ENCODE measurements at regions not wholly inside any gene's neighbourhood (a gene's known extent, or its start where the extent isn't known, plus 50 kb on each side); places are given as distances from the start of the nearest gene placed in this dataset.

DNA sequence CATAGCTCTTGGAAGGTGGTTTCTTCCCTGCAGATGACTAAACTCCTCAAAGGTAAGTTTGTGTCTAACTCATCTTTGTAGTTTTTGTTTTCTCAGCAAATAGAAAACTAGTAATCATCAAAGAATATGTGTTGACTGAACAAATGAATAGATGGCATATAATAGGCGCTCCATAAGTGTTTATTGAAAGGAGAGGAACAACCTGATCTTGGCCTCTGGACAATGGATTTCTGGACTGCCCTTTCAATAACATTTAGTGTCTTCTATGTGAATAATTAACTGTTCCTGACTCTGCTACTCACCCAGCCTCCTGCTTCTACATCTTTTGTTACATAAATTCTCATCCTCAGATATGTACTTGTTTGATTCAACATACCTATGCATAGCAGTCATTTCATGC, 399.1 kb downstream of the PPP1R2C start:
- no peak for TF ChIP-seq POLR2A (IDR thresholded peaks at IDR 0.05)
- TF ChIP-seq, protein P1, sequence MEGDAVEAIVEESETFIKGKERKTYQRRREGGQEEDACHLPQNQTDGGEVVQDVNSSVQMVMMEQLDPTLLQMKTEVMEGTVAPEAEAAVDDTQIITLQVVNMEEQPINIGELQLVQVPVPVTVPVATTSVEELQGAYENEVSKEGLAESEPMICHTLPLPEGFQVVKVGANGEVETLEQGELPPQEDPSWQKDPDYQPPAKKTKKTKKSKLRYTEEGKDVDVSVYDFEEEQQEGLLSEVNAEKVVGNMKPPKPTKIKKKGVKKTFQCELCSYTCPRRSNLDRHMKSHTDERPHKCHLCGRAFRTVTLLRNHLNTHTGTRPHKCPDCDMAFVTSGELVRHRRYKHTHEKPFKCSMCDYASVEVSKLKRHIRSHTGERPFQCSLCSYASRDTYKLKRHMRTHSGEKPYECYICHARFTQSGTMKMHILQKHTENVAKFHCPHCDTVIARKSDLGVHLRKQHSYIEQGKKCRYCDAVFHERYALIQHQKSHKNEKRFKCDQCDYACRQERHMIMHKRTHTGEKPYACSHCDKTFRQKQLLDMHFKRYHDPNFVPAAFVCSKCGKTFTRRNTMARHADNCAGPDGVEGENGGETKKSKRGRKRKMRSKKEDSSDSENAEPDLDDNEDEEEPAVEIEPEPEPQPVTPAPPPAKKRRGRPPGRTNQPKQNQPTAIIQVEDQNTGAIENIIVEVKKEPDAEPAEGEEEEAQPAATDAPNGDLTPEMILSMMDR (IDR thresholded peaks at IDR 0.05), result no peak

All from heart left ventricle (tissue), 13 donors.